HG03521 (cell line): ENCODE measurements at regions not wholly inside any gene's neighbourhood (a gene's known extent, or its start where the extent isn't known, plus 50 kb on each side); places are given as distances from the start of the nearest gene placed in this dataset.

Experiments used
- ATAC-seq: cut with Tn5 transposase; IDR thresholded peaks from one replicate; pipeline ENCODE4 v1.9.1; 2021; ENCODE audit warnings: mild to moderate bottlenecking, moderate library complexity; ENCODE audit not compliant: unreplicated experiment

- no peak for ATAC-seq
Measured at GRCh38 chr12:17550011-17550410, 540.0 kb downstream of the RERGL start.

- no peak for ATAC-seq
Measured at GRCh38 chr12:17540921-17541320, 549.1 kb downstream of the RERGL start.

- no peak for ATAC-seq
Measured at GRCh38 chr12:17528394-17528793, 561.6 kb downstream of the RERGL start.

DNA sequence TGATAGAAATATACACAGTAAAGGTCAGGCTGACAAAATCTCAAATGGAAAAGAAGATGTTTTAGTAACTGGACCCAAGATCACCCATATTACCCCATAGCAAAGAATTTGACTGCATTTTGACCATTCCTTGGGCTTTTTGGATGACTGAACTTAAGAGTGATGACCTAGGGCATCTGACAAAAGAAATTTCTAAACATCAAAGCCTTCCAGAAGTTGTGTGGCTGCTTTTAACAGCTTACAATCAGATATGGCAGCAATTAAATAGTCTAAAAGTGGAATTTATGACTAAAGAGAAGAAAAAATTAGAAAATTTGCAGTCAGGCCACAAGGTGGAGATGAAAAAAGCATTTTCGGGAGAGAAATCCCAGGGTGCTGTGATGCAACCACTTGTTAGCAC lies 563.0 kb downstream of the RERGL start:
- no peak for ATAC-seq

- no peak for ATAC-seq
Measured at GRCh38 chr12:17511369-17511768, 578.6 kb downstream of the RERGL start.

- ATAC-seq, result no peak
Measured at GRCh38 chr12:17507336-17507735, 582.7 kb downstream of the RERGL start.

DNA sequence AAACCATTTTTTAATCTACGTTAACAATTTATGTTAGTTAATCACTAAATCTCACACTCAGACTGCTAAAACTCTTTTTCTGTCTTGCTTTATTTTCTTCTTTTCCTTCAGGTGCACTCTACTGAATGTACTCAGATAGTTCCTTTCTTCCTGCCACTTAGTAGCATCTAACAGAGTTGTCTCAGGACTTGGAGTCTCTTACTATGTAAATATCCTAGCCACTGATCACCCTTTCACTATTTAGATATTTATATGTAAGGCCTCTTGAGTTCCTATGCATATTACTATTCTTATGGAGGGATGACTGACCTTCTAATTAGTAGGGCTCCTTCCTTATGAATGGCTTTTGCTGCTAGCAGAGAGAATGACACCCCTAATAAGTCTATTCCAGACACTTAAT lies 586.3 kb downstream of the RERGL start:
- ATAC-seq, result no peak

DNA sequence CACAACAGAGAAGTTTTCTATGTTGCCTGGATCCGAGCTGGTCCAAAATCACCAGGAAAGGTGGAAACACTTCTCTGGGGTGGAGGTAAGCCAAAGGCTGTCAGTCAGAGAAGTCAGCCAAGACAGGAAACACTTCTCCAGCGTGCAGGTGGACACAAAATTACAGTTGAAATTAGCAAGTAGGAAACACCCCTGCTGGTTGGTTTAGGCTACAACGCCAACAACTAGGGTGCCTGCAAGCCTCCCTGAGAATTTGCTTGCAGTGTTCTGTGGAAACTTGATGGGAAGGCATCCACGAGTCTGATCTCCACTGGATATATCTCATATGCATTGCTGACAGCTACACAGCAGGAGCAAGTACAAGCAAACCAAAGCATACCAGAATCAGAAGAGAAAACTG lies 600.5 kb downstream of the RERGL start:
- no peak for ATAC-seq

GRCh38 chr12:17478908-17479673 lies 610.9 kb downstream of the RERGL start:
- no peak for ATAC-seq

DNA sequence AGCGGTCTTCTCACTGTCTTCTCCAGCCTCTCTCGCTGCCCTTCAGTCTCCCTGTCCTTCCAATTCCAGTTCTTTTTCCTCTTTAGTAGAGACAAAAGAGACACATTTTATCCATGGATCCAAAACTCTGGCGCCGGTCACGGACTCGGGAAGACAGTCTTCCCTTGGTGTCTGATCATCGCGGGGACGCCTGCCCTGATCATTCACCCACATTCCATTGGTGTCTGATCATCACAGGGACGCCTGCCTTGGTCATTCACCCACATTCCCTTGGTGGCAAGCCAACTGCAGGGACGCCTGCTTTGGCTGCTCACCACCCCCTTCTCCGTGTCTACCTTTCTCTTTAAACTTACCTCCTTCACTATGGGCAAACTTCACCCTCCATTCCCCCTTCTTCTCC lies 619.5 kb downstream of the RERGL start:
- no peak for ATAC-seq

- ATAC-seq, result no peak
Measured at GRCh38 chr12:17459214-17459613, 630.8 kb downstream of the RERGL start.

DNA sequence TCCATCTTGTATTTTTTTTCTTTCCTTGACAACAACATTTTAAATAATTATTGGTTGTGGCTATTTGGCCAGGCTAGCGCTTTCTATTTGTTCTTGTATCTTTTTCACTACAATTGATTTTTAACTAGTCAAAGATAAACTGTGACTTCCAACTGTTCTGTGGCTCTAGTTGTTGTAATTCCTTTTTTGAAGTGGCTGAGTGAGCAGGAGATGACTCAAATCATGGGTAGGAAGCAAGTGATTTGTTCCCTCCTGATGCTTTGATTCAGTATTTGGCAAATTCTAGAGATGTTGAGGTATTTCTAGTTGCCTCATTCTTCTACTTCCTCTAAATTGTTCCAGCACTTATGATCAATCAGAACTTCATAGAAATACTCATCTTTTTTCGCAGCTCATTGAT lies 633.5 kb downstream of the RERGL start:
- no peak for ATAC-seq

- no peak for ATAC-seq
Measured at GRCh38 chr12:17438141-17438540, 651.9 kb downstream of the RERGL start.

DNA sequence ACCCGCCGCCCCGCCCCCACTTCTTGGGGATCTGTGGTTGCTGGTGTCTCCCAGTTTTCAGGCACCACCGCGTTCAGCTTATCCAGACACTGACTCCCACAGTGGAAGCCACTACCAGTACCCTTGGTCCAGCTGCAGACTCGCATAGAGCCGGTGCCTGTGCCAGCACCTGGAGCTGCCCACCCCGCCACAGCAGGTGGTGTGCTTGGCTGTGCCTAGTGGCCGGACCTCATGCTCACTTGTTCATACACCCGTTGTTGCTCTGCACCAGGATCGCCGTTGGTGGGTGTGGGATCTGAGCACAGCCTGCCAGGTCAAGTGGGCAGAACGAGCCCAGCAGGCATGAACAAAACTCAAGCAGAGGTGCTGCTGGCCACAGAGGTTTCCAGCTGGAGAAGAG lies 673.2 kb downstream of the RERGL start:
- ATAC-seq, result no peak

DNA sequence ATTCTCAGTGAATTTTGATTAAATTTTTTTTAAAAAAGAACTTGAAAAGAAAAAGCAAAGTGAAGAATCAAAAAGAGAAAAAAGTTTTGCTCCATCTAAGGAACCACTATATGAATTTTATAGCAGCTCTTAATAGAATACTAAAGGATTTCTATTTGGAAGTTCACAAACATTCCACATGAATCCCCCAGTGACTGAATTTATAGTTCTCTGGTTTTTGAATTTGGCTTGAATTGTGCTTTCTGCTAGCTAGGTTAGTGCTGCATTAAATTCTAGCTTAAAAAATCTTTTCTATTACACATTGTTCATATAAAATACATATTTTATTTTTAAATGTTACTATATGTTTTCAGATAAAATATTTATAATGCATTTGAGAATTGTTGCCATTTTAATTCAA lies 675.4 kb downstream of the RERGL start:
- ATAC-seq, result no peak

- ATAC-seq, result no peak
Measured at GRCh38 chr12:17411662-17412061, 678.3 kb downstream of the RERGL start.

DNA sequence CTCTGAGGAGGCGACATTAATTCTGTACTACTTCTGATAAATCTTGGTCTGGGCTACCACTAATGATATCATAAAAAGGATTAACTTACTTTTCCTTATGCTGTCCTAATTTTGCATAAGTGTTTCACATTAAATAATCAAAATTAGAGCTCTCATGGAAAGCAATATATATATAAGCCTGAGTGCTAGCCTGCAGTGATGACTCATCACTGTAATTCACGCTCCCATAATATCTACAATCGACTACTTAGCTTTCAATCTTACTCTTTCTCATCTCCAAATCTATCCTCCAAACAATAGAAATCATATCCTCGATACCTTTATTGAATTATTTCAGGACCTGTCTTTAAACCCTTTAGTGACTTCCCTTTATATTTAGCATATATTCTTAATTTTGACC lies 701.3 kb downstream of the RERGL start:
- ATAC-seq, result no peak

DNA sequence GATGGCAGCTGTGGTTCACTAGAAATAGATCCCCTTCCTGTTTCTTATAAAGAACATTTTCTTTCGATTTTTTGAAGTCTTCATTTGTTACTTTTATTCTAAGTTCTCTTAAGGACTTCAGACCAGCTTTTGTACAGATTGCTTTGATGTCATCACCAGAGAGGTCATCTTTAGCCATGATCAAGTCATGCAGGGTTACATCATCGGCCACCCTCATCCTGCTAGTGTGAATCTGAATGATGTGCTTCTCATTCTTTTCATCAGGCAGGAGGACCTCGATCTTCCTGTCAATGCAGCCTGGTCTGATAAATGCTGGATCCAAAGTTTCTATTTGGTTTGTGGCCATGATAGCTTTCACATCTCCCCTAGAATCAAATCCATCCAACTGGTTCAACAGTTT lies 706.7 kb downstream of the RERGL start:
- ATAC-seq, result no peak

DNA sequence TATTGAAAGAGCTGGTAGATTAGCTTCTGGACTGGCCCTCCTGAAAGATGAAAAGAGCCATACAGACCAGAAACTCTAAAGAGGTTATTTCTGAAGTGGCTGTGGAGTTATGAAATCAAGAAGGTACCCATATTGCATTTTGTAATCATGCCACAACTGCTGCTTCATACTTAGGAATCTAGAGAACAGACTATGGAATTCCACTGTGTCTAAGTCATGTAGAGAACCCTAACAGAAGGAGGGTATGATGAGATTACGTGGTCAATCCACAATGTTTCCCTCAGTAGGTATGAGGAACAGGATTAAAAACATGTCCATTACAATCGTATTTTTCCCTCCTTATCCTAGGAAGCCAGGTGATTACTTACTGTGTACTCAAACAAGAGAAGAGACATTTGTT lies 708.8 kb downstream of the RERGL start:
- no peak for ATAC-seq

DNA sequence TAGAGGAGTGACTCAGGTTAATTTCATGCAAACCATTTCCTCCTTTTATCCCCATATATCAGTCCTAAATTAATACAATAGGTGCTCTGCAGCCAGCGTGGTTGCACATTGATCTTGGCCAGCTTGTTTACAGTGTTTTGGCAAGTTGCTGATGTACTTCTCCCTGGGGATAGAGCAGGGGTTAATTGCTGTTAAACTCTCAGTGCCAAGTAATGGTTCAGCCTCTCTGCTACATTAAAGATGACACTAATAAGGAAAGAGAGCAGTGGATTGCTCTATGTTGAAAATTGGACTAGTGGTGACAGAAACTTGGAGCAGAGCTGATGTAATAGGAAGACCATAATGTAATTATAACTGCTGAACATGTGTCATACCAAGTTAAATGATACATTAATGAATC lies 717.5 kb downstream of the RERGL start:
- ATAC-seq, result no peak

GRCh38 chr12:17371491-17372215 lies 718.3 kb downstream of the RERGL start:
- no peak for ATAC-seq

DNA sequence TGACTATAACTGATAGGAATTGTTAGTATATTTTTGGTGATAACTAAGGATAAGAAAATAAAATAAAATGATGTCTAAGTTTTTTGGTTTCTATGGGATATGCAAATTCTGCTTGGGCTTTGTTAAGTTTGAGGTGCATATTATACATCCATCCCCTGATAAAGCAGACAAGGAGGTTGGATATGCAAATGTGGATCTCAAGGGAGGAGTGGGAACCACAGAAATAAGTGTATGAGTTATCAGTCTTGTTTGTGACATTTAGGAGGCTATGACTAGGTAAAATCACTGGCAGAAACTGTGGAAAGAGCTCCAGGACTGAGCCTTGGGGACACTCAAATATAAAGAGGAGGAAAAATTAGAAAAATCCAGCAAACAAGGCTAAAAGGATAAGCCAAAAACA lies 719.4 kb downstream of the RERGL start:
- ATAC-seq, result no peak

DNA sequence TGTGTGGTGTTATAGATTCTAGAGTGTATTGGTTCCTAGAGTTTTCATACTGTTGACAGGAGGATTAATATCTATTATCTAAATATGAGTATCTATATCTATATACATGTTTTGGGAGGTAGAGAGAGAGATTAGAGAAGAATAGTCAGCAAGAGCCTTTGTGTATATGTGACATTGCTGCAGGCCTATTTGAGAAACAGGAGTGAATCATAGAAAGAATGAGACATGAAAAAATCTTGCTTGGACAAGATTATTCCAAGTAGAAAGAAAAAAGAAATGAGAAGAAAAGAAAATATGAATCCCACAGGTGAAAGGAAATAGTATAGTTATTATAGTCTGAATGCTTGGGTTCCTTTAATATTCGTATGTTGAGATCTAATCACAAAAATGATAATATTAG lies 720.4 kb downstream of the RERGL start:
- no peak for ATAC-seq
